HUDEP-2 (cell line): ENCODE measurements at regions not wholly inside any gene's neighbourhood (a gene's known extent, or its start where the extent isn't known, plus 50 kb on each side); places are given as distances from the start of the nearest gene placed in this dataset.
"Not testable (repeated sequence)": the region's sequence is repeated elsewhere in the genome, so short reads cannot be mapped to it uniquely, and the experiment has no call there.

Source experiments
- DNase-seq, 76 experiments: peaks; one replicate each; lab custom pipeline; 2025; ENCODE audit not compliant: unreplicated experiment in 76 of 76; lab: John Stamatoyannopoulos, UW

- DNase-seq: no peak
Observed at GRCh38 chr3:174441588-174442301, 417.4 kb upstream of the NAALADL2 start.

GRCh38 chr3:174442302-174442682 is 416.8 kb upstream of the NAALADL2 start:
- no peak for DNase-seq

GRCh38 chr3:174444391-174444790 is 414.7 kb upstream of the NAALADL2 start:
- no peak for DNase-seq

- no peak for DNase-seq
Observed at GRCh38 chr3:174457758-174458157, 401.4 kb upstream of the NAALADL2 start.

- no peak for DNase-seq
Observed at GRCh38 chr3:174460831-174461230, 398.3 kb upstream of the NAALADL2 start.

- no peak for DNase-seq
Observed at GRCh38 chr3:174462916-174463315, 396.2 kb upstream of the NAALADL2 start.

- no peak for DNase-seq
Observed at GRCh38 chr3:174465177-174465576, 394.0 kb upstream of the NAALADL2 start.

GRCh38 chr3:174466471-174467054 is 392.6 kb upstream of the NAALADL2 start:
- DNase-seq: no peak

GRCh38 chr3:174477491-174477890 is 381.6 kb upstream of the NAALADL2 start:
- DNase-seq: no peak

- DNase-seq: no peak
Observed at GRCh38 chr3:174480767-174481166, 378.4 kb upstream of the NAALADL2 start.

GRCh38 chr3:174482541-174482940 is 376.6 kb upstream of the NAALADL2 start:
- no peak for DNase-seq

GRCh38 chr3:174483254-174483653 is 375.9 kb upstream of the NAALADL2 start:
- DNase-seq: no peak

GRCh38 chr3:174483856-174484255 is 375.3 kb upstream of the NAALADL2 start:
- not testable (repeated sequence) for DNase-seq

GRCh38 chr3:174488527-174488926 is 370.6 kb upstream of the NAALADL2 start:
- no peak for DNase-seq

GRCh38 chr3:174495311-174495710 is 363.8 kb upstream of the NAALADL2 start:
- no peak for DNase-seq

- DNase-seq: no peak
Observed at GRCh38 chr3:174495928-174496327, 363.2 kb upstream of the NAALADL2 start.

- no peak for DNase-seq
Observed at GRCh38 chr3:174498638-174499037, 360.5 kb upstream of the NAALADL2 start.

- no peak for DNase-seq
Observed at GRCh38 chr3:174505266-174505665, 353.9 kb upstream of the NAALADL2 start.

- no peak for DNase-seq
Observed at GRCh38 chr3:174524203-174524602, 334.9 kb upstream of the NAALADL2 start.

- peak in 1 of 76 experiments; percentile 1 for DNase-seq
Observed at GRCh38 chr3:174529298-174529697, 329.8 kb upstream of the NAALADL2 start.

- no peak for DNase-seq
Observed at GRCh38 chr3:174531262-174531982, 327.7 kb upstream of the NAALADL2 start.

- no peak for DNase-seq
Observed at GRCh38 chr3:174532216-174532615, 326.9 kb upstream of the NAALADL2 start.
